Heart right ventricle (tissue), 16 donors: ENCODE measurements at regions not wholly inside any gene's neighbourhood (a gene's known extent, or its start where the extent isn't known, plus 50 kb on each side); places are given as distances from the start of the nearest gene placed in this dataset.

Experiments used
- ATAC-seq, 8 donors: fragments of 200-7000 bp; cut with Tn5 transposase; one replicate each; pipeline ENCODE4 v1.9.1; 2020; ENCODE audit warnings: mild to moderate bottlenecking in 8 of 8, moderate library complexity in 8 of 8, moderate number of reproducible peaks in 1 of 8
- DNase-seq, 2 donors: peaks; one replicate each; pipeline ENCODE4 v3.0.0-alpha.2; 2020
- H3K27ac ChIP-seq, 10 donors: fragments of 200-600 bp; sonication (generic) in 2 of 10; one replicate each; pipeline versions ENCODE4 v1.5.0 to v1.8.0; 2020 to 2022; ENCODE audit warnings: mild to moderate bottlenecking in 3 of 10
- H3K27me3 ChIP-seq, 7 donors: fragments of 200-600 bp; one replicate each; pipeline ENCODE4 v1.8.0; 2021 to 2022; ENCODE audit warnings: mild to moderate bottlenecking in 2 of 7
- H3K36me3 ChIP-seq, 9 donors: fragments of 200-600 bp; sonication (generic) in 1 of 9; one replicate each; pipeline versions ENCODE4 v1.5.0 to v1.8.0; 2020 to 2022; ENCODE audit warnings: mild to moderate bottlenecking in 2 of 9
- H3K4me1 ChIP-seq, 9 donors: fragments of 200-600 bp; sonication (generic) in 1 of 9; one replicate each; pipeline versions ENCODE4 v1.5.0 to v1.8.0; 2020 to 2022; ENCODE audit warnings: mild to moderate bottlenecking in 4 of 9
- H3K4me3 ChIP-seq, 10 donors: fragments of 200-600 bp; sonication (generic) in 2 of 10; one replicate each; pipeline versions ENCODE4 v1.5.0 to v1.8.0; 2020 to 2022; ENCODE audit warnings: mild to moderate bottlenecking in 7 of 10, moderate library complexity in 2 of 10
- H3K9me3 ChIP-seq, 11 donors: fragments of 200-600 bp in 10 of 11; sonication (generic) in 2 of 11; one replicate each; pipeline versions ENCODE4 v1.5.0 to v1.8.0; 2013 to 2022; ENCODE audit warnings: mild to moderate bottlenecking in 2 of 11, control low read depth in 1 of 11, moderate library complexity in 1 of 11
- WGBS, 2 donors: extraction: QIAGEN DNeasy Blood & Tissue Kit; methylation state at CpG; one replicate each; pipeline ENCODE4 v1.1.7; 2013; ENCODE audit warnings: inconsistent platforms in 1 of 2; 5-methylcytosine and 5-hydroxymethylcytosine counted together
- intact Hi-C, 10 donors: fragments of 100-400 bp; cut with DNase I; formaldehyde crosslinking; loops; one replicate each; pipeline versions ENCODE4 v1.11.1 to v1.14.2; 2022
- TF ChIP-seq, protein P1 (sequence below), 9 donors: fragments of 200-600 bp; sonication (generic) in 2 of 9; IDR thresholded peaks; one replicate each; pipeline versions ENCODE4 v1.5.0 to v1.8.0; 2021 to 2022; ENCODE audit warnings: antibody characterized with exemption in 9 of 9, mild to moderate bottlenecking in 5 of 9, moderate library complexity in 1 of 9
- donor health status: Arrhythmogenic right ventricular cardiomyopathy.
- donor health status: ischemic (EF 13 %, LVEDD 7.1; RV severe dilation, severe dysfunction).
- donor health status: healthy with polysubstance abuse.
- donor health status: DM: no; HTN: yes; CAD: no.
- donor health status: DM: no; HTN: no; CAD: no.
- donor health status: ischemic (EF 25% LVEDD 6.9; RV normal size, moderate dysfunction).
- donor health status: ischemic (EF 25% LVEDD 5.7; RV mildly dilated, moderate dysfunction).
- donor health status: healthy.
- donor health status: DM: yes; HTN: yes; CAD: no.
- donor health status: Ischemic cardiomyopathy.
- donor health status: ischemic (EF 35%, LVEDD 5.7; RV mildly dilated, moderate dysfunction).
- donor health status: nonischemic (EF 11% LVEDD 7.7; RV severe dilation, severe dysfunction).
- donor health status: DM: yes; HTN: yes; CAD: no.
- donor health status: PGD.
- donor health status: ischemic (EF 29% LVEDD 5.4; RV normal size, mild dysfunction).
- donor health status: nonischemic (EF 23%, LVEDD 6.1; RV moderate dilation, normal function).

- intact Hi-C loops: loop anchor here in 1 of 10 donors (10.0 kb wide), 1 partner anchor 742 kb away; no protein-coding TSS in a partner anchor
- peaks cover 0 to 5% (median 0%) of the 10 kb centered on the region in 9 donors for H3K4me1 ChIP-seq
- ATAC-seq (no peak), DNase-seq (no peak)
- WGBS, 2 donors: 53 to 73% methylated on average over 1 of the region's 1 CpG
- H3K36me3 ChIP-seq: no peaks in the 10 kb centered on the region
- TF ChIP-seq, protein P1, sequence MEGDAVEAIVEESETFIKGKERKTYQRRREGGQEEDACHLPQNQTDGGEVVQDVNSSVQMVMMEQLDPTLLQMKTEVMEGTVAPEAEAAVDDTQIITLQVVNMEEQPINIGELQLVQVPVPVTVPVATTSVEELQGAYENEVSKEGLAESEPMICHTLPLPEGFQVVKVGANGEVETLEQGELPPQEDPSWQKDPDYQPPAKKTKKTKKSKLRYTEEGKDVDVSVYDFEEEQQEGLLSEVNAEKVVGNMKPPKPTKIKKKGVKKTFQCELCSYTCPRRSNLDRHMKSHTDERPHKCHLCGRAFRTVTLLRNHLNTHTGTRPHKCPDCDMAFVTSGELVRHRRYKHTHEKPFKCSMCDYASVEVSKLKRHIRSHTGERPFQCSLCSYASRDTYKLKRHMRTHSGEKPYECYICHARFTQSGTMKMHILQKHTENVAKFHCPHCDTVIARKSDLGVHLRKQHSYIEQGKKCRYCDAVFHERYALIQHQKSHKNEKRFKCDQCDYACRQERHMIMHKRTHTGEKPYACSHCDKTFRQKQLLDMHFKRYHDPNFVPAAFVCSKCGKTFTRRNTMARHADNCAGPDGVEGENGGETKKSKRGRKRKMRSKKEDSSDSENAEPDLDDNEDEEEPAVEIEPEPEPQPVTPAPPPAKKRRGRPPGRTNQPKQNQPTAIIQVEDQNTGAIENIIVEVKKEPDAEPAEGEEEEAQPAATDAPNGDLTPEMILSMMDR (IDR thresholded peaks at IDR 0.05): no peak
- H3K4me3 ChIP-seq: no peak overlapping the region
- no peaks in the 10 kb centered on the region for H3K9me3 ChIP-seq
- peaks cover 0 to 6% (median 0%) of the 10 kb centered on the region in 7 donors for H3K27me3 ChIP-seq
- H3K27ac ChIP-seq: no peak overlapping the region
Observed at GRCh38 chr7:21996641-21997040, 50.9 kb upstream of the CDCA7L start.
